Esophagus muscularis mucosa (tissue), 4 donors: ENCODE measurements at regions not wholly inside any gene's neighbourhood (a gene's known extent, or its start where the extent isn't known, plus 50 kb on each side); places are given as distances from the start of the nearest gene placed in this dataset.

ENCODE experiments used
- CTCF ChIP-seq, 3 experiments: fragments of 200-600 bp in 2 of 3; fragments of 450-650 bp in 1 of 3; sonication (generic) in 2 of 3; IDR thresholded peaks; one replicate each; pipeline ENCODE4 v1.5.1; 2017 to 2019; ENCODE audit warnings: antibody characterized with exemption in 3 of 3, mild to moderate bottlenecking in 2 of 3, moderate library complexity in 1 of 3
- EP300 ChIP-seq: sonication (generic); formaldehyde crosslinking; IDR thresholded peaks from one replicate; pipeline ENCODE4 v1.6.1; 2017; ENCODE audit warnings: antibody characterized with exemption
- POLR2A ChIP-seq: fragments of 450-650 bp; IDR thresholded peaks from one replicate; pipeline ENCODE4 v1.6.1; 2017; ENCODE audit warnings: antibody characterized with exemption, moderate library complexity, mild to moderate bottlenecking, low read depth
- POLR2AphosphoS5 ChIP-seq, 2 donors: sonication (generic); formaldehyde crosslinking; IDR thresholded peaks; one replicate each; pipeline ENCODE4 v1.6.1; 2017; ENCODE audit warnings: antibody characterized with exemption in 2 of 2

- TF ChIP-seq CTCF (IDR thresholded peaks at IDR 0.05) = no peak
- no peak for TF ChIP-seq POLR2A
- no peak for TF ChIP-seq POLR2AphosphoS5 (IDR thresholded peaks at IDR 0.05)
- no peak for TF ChIP-seq EP300
Measured at GRCh38 chr15:48012191-48012590, 108.6 kb upstream of the SLC24A5 start.
